Sigmoid colon (tissue), 6 donors: ENCODE measurements at regions not wholly inside any gene's neighbourhood (a gene's known extent, or its start where the extent isn't known, plus 50 kb on each side); places are given as distances from the start of the nearest gene placed in this dataset.
"Not testable (repeated sequence)": the region's sequence is repeated elsewhere in the genome, so short reads cannot be mapped to it uniquely, and the experiment has no call there.

Source experiments
- DNase-seq: peaks from one replicate; pipeline ENCODE4 v3.0.0-alpha.2; 2019
- H3K27ac ChIP-seq, 4 donors: fragments of 200-600 bp; sonication (generic); one replicate each; pipeline ENCODE4 v1.5.1; 2016 to 2019; ENCODE audit warnings: mild to moderate bottlenecking in 1 of 4
- H3K27me3 ChIP-seq, 3 donors: fragments of 200-600 bp; sonication (generic); one replicate each; pipeline ENCODE4 v1.5.1; 2019; ENCODE audit warnings: mild to moderate bottlenecking in 1 of 3
- H3K36me3 ChIP-seq, 4 donors: fragments of 200-600 bp; sonication (generic); one replicate each; pipeline ENCODE4 v1.5.1; 2016 to 2019
- H3K4me1 ChIP-seq, 4 donors: fragments of 200-600 bp; sonication (generic); one replicate each; pipeline ENCODE4 v1.5.1; 2017 to 2019
- H3K4me3 ChIP-seq, 4 donors: fragments of 200-600 bp; sonication (generic); one replicate each; pipeline ENCODE4 v1.5.1; 2017 to 2019; ENCODE audit warnings: mild to moderate bottlenecking in 2 of 4, moderate library complexity in 1 of 4
- H3K9me3 ChIP-seq, 4 donors: fragments of 200-600 bp in 3 of 4; sonication (generic) in 3 of 4; one replicate each; pipeline versions ENCODE4 v1.5.1 to v1.6.1; 2013 to 2019
- CTCF ChIP-seq, 4 experiments: fragments of 450-650 bp in 3 of 4; fragments of 200-600 bp in 1 of 4; IDR thresholded peaks; one replicate each; pipeline ENCODE4 v1.5.1; 2016 to 2019; ENCODE audit warnings: antibody characterized with exemption in 4 of 4, mild to moderate bottlenecking in 3 of 4, moderate library complexity in 2 of 4
- EP300 ChIP-seq, 4 donors: sonication (generic); formaldehyde crosslinking; IDR thresholded peaks; one replicate each; pipeline ENCODE4 v1.6.1; 2017; ENCODE audit warnings: antibody characterized with exemption in 4 of 4
- POLR2A ChIP-seq, 2 donors: fragments of 450-650 bp; IDR thresholded peaks; one replicate each; pipeline ENCODE4 v1.6.1; 2016; ENCODE audit warnings: antibody characterized with exemption in 2 of 2, mild to moderate bottlenecking in 2 of 2, moderate library complexity in 2 of 2
- POLR2AphosphoS5 ChIP-seq, 4 donors: sonication (generic); formaldehyde crosslinking; IDR thresholded peaks; one replicate each; pipeline ENCODE4 v1.6.1; 2017; ENCODE audit warnings: antibody characterized with exemption in 4 of 4
- WGBS, 2 donors: extraction: QIAGEN DNeasy Blood & Tissue Kit; methylation state at CpG; one replicate each; pipeline ENCODE4 v1.1.7; 2013; 5-methylcytosine and 5-hydroxymethylcytosine counted together
- intact Hi-C: fragments of 100-400 bp; cut with DNase I; formaldehyde crosslinking; loops from one replicate; pipeline ENCODE4 v1.15.1; 2023
- donor health status: healthy with polysubstance abuse.
- donor health status: healthy.

- WGBS, 2 donors: 29 to 76% methylated on average over 2 of the region's 2 CpGs
- H3K4me3 ChIP-seq: no peak overlapping the region
- H3K9me3 ChIP-seq: no peaks in the 10 kb centered on the region
- H3K27ac ChIP-seq: no peak overlapping the region
- no peaks in the 10 kb centered on the region for H3K4me1 ChIP-seq
- DNase-seq: no peak
- TF ChIP-seq POLR2AphosphoS5 (IDR thresholded peaks at IDR 0.05) (no peak), EP300 (IDR thresholded peaks at IDR 0.05) (no peak), POLR2A (IDR thresholded peaks at IDR 0.05) (no peak), CTCF (IDR thresholded peaks at IDR 0.05) (no peak)
- no peaks in the 10 kb centered on the region for H3K27me3 ChIP-seq
- intact Hi-C loops: no loop called here
- no peaks in the 10 kb centered on the region for H3K36me3 ChIP-seq
These were observed 103.9 kb upstream of the KITLG start for GRCh38 chr12:88684170-88684569.

GRCh38 chr12:88683628-88684027 is 103.4 kb upstream of the KITLG start:
- no peak for DNase-seq
- 89 to 91% methylated on average over 1 of the region's 1 CpG for WGBS, 2 donors
- Histone ChIP-seq H3K9me3 (no peaks in the 10 kb centered on the region), H3K4me3 (no peak overlapping the region), H3K36me3 (no peaks in the 10 kb centered on the region), H3K27me3 (no peaks in the 10 kb centered on the region), H3K27ac (no peak overlapping the region), H3K4me1 (no peaks in the 10 kb centered on the region)
- intact Hi-C loops: no loop called here
- TF ChIP-seq EP300 (IDR thresholded peaks at IDR 0.05): no peak
- TF ChIP-seq POLR2A (IDR thresholded peaks at IDR 0.05): no peak
- TF ChIP-seq CTCF (IDR thresholded peaks at IDR 0.05): no peak
- no peak for TF ChIP-seq POLR2AphosphoS5 (IDR thresholded peaks at IDR 0.05)

- Histone ChIP-seq H3K4me1 (no peaks in the 10 kb centered on the region), H3K9me3 (no peaks in the 10 kb centered on the region), H3K27me3 (no peaks in the 10 kb centered on the region), H3K36me3 (no peaks in the 10 kb centered on the region), H3K27ac (no peak overlapping the region), H3K4me3 (no peak overlapping the region)
- no peak for DNase-seq
- 98% methylated on average over 1 of the region's 1 CpG for WGBS, 2 donors
- intact Hi-C loops: no loop called here
- TF ChIP-seq EP300 (IDR thresholded peaks at IDR 0.05) (no peak), CTCF (IDR thresholded peaks at IDR 0.05) (no peak), POLR2A (IDR thresholded peaks at IDR 0.05) (no peak), POLR2AphosphoS5 (IDR thresholded peaks at IDR 0.05) (no peak)
These were observed 101.0 kb upstream of the KITLG start for GRCh38 chr12:88681271-88681670.

GRCh38 chr12:88677464-88677863 is 97.2 kb upstream of the KITLG start:
- TF ChIP-seq CTCF (IDR thresholded peaks at IDR 0.05) (no peak), POLR2A (IDR thresholded peaks at IDR 0.05) (no peak), EP300 (IDR thresholded peaks at IDR 0.05) (no peak), POLR2AphosphoS5 (IDR thresholded peaks at IDR 0.05) (no peak)
- no peak for DNase-seq
- H3K9me3 ChIP-seq: no peaks in the 10 kb centered on the region
- no peaks in the 10 kb centered on the region for H3K4me1 ChIP-seq
- H3K36me3 ChIP-seq: no peaks in the 10 kb centered on the region
- no peaks in the 10 kb centered on the region for H3K27me3 ChIP-seq
- H3K27ac ChIP-seq: no peak overlapping the region
- no peak overlapping the region for H3K4me3 ChIP-seq
- intact Hi-C loops: no loop called here

GRCh38 chr12:88667615-88668014 is 87.3 kb upstream of the KITLG start:
- H3K4me1 ChIP-seq, H3K27ac ChIP-seq, H3K27me3 ChIP-seq, H3K9me3 ChIP-seq, DNase-seq, H3K4me3 ChIP-seq, intact Hi-C loops, H3K36me3 ChIP-seq: not testable (repeated sequence)
- whole genome bisulfite sequencing, 2 donors: 67 to 84% methylated on average over 5 of the region's 5 CpGs
